Left ventricle myocardium inferior (tissue), 1 donor: ENCODE measurements at regions not wholly inside any gene's neighbourhood (a gene's known extent, or its start where the extent isn't known, plus 50 kb on each side); places are given as distances from the start of the nearest gene placed in this dataset.
A peak's percentile ranks its signal among the peaks of the same experiment; 100 is the strongest.

Experiments
- DNase-seq: peaks from one replicate; pipeline ENCODE4 v3.0.0-alpha.2; 2020
- H3K27ac ChIP-seq: fragments of 200-600 bp; replicated peaks from 2 replicates; pipeline ENCODE4 v1.8.0; 2021
- H3K27me3 ChIP-seq: fragments of 200-600 bp; 2 replicates; pipeline ENCODE4 v1.8.0; 2021; ENCODE audit warnings: low read depth
- H3K36me3 ChIP-seq: fragments of 200-600 bp; 2 replicates; pipeline ENCODE4 v1.8.0; 2021
- H3K4me1 ChIP-seq: fragments of 200-600 bp; 2 replicates; pipeline ENCODE4 v1.8.0; 2021
- H3K4me3 ChIP-seq: fragments of 200-600 bp; 2 replicates; pipeline ENCODE4 v1.8.0; 2021; ENCODE audit warnings: mild to moderate bottlenecking, moderate library complexity
- H3K9me3 ChIP-seq: fragments of 200-600 bp; replicated peaks from 2 replicates; pipeline ENCODE4 v1.8.0; 2021
- intact Hi-C: fragments of 100-400 bp; cut with micrococcal nuclease; formaldehyde crosslinking; loops from one replicate; pipeline ENCODE4 v1.11.0; 2022
- TF ChIP-seq, protein P1 (sequence below): fragments of 200-600 bp; IDR thresholded peaks from 2 replicates; pipeline ENCODE4 v1.8.0; 2021; ENCODE audit warnings: antibody characterized with exemption, mild to moderate bottlenecking, borderline replicate concordance
- donor health status: DM: no; HTN: yes; CAD: no; lungs with severe emphysema.

DNA sequence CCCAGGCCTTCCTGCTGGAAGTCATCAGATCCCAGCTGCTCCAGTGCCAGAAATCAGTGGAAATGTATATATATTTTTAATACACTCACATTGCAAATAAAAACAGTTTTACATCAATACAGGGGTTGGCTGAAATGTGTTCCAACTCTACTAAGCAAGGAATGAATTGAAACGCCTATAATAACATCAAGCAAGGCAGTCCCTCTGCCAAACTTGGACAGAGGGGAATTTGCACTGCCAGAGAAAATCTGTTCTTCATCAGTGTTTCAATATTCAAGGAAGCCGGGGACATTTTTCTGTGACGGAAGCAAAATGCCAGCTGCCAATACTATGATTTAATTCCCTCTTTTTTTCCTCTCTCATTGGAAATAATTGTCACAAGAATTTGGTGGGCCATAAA lies 335.3 kb downstream of the TNS1 start:
- peaks cover 3% of the 10 kb centered on the region for H3K4me1 ChIP-seq
- intact Hi-C loops: no loop called here
- H3K9me3 ChIP-seq: no peaks in the 10 kb centered on the region
- no peaks in the 10 kb centered on the region for H3K36me3 ChIP-seq
- H3K27me3 ChIP-seq: no peaks in the 10 kb centered on the region
- no peak for DNase-seq
- H3K4me3 ChIP-seq: no peak overlapping the region
- H3K27ac ChIP-seq: peak overlapping the region; percentile 59
- TF ChIP-seq, protein P1, sequence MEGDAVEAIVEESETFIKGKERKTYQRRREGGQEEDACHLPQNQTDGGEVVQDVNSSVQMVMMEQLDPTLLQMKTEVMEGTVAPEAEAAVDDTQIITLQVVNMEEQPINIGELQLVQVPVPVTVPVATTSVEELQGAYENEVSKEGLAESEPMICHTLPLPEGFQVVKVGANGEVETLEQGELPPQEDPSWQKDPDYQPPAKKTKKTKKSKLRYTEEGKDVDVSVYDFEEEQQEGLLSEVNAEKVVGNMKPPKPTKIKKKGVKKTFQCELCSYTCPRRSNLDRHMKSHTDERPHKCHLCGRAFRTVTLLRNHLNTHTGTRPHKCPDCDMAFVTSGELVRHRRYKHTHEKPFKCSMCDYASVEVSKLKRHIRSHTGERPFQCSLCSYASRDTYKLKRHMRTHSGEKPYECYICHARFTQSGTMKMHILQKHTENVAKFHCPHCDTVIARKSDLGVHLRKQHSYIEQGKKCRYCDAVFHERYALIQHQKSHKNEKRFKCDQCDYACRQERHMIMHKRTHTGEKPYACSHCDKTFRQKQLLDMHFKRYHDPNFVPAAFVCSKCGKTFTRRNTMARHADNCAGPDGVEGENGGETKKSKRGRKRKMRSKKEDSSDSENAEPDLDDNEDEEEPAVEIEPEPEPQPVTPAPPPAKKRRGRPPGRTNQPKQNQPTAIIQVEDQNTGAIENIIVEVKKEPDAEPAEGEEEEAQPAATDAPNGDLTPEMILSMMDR: no peak

DNA sequence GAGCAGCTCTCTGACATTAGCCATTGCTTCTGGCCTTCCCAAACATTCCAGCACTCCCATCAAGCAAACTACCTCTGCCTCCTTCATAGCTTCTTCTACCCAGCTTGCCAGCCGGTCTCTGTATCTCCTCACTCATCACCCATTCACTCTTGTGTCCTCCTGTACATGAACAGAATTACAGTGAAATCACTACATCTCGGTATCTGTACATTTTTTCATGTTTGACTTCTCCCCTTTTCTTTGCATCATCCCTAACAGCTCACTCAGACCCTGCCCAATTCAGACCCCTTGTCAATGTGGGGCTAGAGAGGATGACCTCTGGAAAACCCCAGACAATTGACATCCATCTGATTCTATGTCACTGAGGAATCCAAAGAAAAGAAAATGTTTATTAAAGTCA lies 335.8 kb downstream of the TNS1 start:
- TF ChIP-seq, protein P1: no peak
- no peak for DNase-seq
- intact Hi-C loops: no loop called here
- H3K27ac ChIP-seq: peak overlapping the region; percentile 59
- peaks cover 4% of the 10 kb centered on the region for H3K4me1 ChIP-seq
- no peaks in the 10 kb centered on the region for H3K27me3 ChIP-seq
- H3K36me3 ChIP-seq: no peaks in the 10 kb centered on the region
- H3K9me3 ChIP-seq: no peaks in the 10 kb centered on the region
- H3K4me3 ChIP-seq: no peak overlapping the region

DNA sequence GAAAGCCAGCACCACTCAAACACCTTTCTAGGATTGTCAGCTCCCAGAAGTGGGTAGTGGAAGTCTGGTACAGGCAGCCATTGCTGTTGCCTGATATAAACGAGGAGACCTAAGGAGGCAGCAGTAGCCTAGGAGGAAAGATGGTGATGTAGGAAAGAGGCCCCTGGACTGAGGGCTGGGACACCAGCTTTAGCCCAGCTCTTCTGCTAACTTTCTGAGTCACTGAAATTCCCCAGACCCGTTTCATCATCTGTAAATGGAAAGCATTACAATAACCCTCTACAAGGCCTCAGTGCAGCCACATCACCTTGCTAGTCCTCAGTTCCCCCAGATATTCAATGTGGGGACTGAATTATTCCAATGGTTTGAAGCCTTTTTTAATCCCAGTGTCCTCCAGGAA lies 336.5 kb downstream of the TNS1 start:
- no peak overlapping the region for H3K4me3 ChIP-seq
- H3K4me1 ChIP-seq: peaks cover 11% of the 10 kb centered on the region
- DNase-seq: no peak
- intact Hi-C loops: no loop called here
- H3K27me3 ChIP-seq: no peaks in the 10 kb centered on the region
- TF ChIP-seq, protein P1: no peak
- no peaks in the 10 kb centered on the region for H3K9me3 ChIP-seq
- peak overlapping the region; percentile 59 for H3K27ac ChIP-seq
- no peaks in the 10 kb centered on the region for H3K36me3 ChIP-seq

DNA sequence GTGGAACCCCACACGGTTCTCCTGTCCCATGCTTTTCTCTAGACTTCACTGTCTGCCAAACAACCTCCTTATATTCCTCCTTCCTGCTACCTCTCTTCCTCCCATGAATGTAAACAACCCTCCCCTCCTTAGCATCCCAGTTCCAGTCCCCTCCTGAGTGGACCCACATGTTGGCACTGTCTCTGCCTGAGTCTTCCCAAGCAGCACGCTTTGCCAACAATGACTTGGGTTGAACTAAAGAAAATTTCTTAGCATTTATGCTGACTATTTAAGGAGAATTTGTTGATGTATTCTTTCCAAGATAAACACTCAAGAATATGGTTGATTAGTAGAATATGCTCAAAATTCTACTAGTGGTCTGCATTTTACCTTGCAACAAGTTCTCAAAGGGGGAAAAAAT lies 338.0 kb downstream of the TNS1 start:
- Histone ChIP-seq H3K36me3 (no peaks in the 10 kb centered on the region), H3K4me3 (no peak overlapping the region), H3K9me3 (no peaks in the 10 kb centered on the region), H3K27me3 (no peaks in the 10 kb centered on the region), H3K27ac (no peak overlapping the region), H3K4me1 (peaks cover 11% of the 10 kb centered on the region)
- no peak for DNase-seq
- intact Hi-C loops: no loop called here
- TF ChIP-seq, protein P1: no peak

DNA sequence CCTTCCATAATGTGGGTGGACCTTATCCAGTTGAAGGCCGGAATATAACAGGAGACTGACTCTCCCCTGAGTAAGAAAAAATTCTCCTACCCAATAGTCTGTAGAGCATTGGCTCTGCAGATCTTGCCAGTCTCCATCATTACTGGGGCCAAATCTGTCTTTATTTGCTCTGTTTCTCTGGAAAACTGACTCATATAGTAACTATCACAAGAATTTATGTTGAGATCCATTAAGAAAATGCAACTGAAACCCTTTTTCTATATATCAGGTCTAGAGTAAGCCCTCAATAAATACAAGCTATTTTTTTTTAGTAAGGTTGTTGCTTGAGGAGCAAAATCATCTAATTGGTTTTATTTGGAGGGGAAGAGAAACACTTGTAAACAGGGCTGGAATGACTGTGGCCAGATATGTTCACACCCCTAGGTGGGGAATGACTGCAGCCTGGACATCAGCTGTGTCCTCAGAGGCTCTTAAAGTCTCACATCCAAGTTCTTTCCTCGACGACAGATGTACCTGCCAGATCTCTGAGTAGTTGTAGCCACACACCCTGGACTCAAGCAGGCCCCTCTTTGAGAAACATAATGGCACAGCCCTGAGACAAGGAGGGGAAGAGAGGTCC lies 339.7 kb downstream of the TNS1 start:
- DNase-seq: no peak
- Histone ChIP-seq H3K4me1 (peaks cover 11% of the 10 kb centered on the region), H3K4me3 (no peak overlapping the region), H3K27ac (no peak overlapping the region), H3K9me3 (no peaks in the 10 kb centered on the region), H3K36me3 (no peaks in the 10 kb centered on the region), H3K27me3 (no peaks in the 10 kb centered on the region)
- intact Hi-C loops: no loop called here
- TF ChIP-seq, protein P1: no peak
